GM21529 (cell line): ENCODE measurements at regions not wholly inside any gene's neighbourhood (a gene's known extent, or its start where the extent isn't known, plus 50 kb on each side); places are given as distances from the start of the nearest gene placed in this dataset.

Source experiments
- ATAC-seq: cut with Tn5 transposase; IDR thresholded peaks from one replicate; pipeline ENCODE4 v1.9.1; 2021; ENCODE audit not compliant: unreplicated experiment

DNA sequence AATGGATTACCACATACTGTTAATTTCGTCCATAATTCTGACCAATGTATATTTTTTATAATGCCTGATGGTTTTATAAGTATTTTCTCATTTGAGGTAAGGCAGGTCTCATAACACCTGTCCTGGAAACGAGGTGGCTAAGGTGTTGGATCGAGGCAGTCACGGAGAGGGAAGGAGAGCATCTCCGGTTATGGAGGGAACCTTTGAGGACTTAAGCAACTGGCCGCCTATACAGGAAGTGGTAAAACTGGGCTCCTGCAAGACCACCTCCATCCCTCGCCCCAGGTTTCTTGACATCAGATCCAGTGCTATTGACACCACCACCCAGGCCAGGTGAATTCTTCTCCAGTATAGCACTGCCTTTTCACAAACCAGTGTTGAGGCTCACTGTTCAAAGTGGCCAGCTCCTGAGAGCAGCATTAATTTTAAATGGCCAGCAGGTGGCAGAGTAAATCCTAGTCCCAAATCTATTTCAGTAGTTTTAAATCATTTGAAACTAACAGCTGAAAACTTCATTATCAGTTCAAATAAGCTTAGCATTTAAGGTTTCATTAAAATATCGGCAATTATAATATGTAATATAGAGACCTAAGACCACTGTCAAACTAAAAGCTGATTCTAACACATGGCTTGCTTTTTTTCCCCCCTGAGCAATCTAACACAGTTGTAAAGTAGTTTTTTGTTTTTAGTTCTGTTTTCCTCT is 100.8 kb downstream of the PPM1A start:
- ATAC-seq, result peak; percentile 73

DNA sequence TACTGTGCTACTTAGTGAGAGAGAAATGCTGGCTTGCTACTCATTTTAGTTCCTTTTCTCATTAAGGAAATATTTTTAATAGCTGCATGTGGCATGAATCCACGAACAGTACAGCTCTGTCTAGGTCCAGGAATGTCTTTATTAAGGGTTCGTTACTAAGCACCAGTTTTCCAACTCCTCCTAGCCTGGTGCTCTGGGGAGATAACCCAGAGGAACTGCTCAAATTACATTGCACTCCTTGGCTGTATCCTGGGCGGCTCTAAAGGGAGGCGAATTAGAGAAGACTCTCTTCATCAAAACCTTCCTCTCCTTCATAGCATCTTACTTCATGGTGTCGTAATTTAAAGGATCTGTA is 101.3 kb downstream of the PPM1A start:
- no peak for ATAC-seq

DNA sequence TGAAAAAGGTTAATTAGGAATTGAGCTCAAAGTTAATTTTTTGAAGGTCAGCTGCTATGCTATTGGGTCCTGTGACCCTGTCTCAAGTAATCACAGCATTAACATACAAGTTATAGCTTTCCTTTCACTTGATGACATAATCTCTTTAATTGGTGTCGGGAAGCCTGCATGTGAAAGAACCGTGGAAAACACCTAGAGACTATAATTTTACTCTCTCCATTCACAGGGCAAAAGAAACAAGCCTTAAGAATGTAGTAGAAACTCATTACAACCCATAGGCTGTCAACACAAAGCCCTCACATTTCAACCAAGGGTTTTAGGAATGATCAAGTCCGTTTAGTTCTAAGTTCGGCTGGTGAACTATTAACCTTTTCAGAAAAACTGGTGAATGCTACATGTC is 104.4 kb downstream of the PPM1A start:
- no peak for ATAC-seq

- ATAC-seq, result no peak
Measured at GRCh38 chr14:60355768-60356167, 106.7 kb downstream of the PPM1A start.

DNA sequence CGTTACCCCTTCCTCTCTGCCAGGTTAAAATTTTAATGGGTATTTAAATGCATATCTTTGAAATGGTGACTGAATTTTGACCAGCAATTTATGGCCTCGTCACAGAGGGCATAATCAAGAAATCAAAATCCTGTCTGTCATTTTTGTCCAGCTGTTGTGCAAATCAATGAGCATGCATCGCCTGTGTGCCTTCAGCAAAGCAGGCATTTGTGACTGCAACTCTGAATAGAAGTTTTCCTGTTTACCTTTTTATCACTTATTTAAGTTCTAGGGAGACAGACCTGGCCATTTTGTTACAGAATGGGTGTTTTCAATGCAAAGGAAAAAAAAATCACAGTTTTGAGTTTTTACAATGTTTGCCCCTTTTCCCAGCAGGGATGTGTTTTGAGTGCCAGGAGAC is 107.4 kb downstream of the PPM1A start:
- ATAC-seq, result no peak

- no peak for ATAC-seq
Measured at GRCh38 chr14:60356906-60357550, 108.0 kb downstream of the PPM1A start.

GRCh38 chr14:60357551-60358149 is 108.6 kb downstream of the PPM1A start:
- ATAC-seq, result no peak

DNA sequence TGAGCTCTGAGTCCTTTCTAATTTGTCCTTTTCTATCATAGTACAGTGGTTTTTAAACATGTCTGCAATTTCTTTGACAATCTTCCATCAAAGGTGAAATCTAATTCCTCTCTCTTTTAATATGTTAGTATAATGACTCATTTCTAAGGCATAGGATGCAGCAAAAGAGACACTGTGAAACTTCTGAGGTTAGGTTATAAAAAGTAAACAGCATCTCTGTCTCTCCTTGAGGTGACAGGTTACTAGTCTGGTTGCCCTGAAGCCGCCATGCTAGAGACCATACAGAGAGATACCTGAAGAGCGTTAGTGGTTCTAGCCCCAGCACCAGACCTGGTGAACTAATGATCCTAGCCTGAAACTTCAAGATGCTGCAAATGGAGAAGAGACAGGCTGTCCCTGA is 114.3 kb downstream of the PPM1A start:
- ATAC-seq, result no peak

DNA sequence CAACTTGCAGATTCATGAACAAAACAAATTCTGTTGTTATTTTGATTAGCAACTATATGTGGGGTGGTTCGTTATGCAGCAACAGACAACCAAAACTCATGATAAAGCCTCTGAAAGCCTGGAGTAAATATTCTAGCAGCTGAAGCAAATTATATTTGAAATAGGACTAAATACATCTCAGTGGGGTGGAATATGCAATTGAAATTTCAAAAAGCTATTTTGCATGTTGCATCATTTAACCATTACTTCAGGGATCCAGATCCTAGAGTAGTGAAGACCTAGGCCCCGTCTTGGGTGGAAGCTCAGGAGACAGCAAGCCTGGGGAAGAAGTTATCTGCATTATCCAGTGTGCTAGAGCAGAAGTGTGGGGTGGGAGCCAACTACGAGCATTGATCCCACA is 114.7 kb downstream of the PPM1A start:
- no peak for ATAC-seq

DNA sequence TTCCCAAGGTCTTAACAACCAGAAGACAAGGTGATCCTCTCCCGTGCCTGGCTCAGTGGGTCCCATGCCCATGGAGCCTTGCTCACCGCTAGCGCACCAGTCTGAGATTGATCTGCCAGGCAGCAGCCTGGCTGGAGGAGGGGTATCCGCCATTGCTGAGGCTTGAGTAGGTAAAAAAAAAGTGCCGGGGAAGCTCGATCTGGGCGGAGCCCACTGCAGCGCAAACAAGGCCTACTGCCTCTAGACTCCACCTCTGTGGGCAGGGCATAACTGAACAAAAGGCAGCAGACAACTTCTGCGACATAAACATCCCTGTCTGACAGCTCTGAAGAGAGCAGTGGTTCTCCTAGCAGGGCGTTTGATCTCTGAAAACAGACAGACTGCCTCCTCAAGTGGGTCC is 104.0 kb downstream of the C14orf39 start:
- no peak for ATAC-seq
